Occipital lobe (tissue), 1 donor: ENCODE measurements at regions not wholly inside any gene's neighbourhood (a gene's known extent, or its start where the extent isn't known, plus 50 kb on each side); places are given as distances from the start of the nearest gene placed in this dataset.

Experiments
- DNase-seq: peaks from one replicate; lab custom pipeline; 2025; lab: John Stamatoyannopoulos, UW

DNA sequence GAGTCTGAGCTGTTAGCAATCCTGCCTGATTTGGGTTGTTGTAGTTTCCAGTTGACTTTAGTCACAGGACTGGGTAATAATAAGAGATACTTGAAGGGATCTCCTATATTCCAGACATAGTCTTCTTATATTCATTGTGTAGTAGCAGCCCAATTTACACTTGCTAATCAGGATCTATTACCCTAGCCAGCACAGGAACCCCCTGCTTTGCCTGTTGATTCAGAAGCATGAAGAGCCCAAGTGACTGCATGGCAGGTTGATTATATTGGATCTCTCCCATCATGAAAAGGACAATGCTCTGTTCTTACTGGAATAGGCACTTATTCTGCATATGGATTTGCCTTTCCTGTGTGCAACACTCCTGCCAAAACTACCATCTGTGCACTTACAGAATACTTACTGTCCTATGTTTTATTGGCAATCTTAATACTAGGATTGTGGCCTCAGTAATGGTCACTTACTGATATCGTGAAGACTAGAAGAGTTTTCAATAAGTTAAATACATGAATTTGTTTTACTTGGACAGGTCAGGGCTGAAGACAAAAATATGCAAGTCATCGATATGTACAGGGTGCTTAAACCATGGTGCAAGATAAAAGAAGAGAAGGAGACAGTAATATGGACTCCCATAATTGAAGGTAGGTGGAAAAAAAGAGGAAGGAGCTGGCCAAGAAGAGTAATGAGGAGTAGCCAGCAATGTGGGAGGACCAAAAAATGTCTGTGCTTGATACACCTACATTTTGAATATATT, 304.1 kb downstream of the MCTP2 start:
- DNase-seq: no peak

DNA sequence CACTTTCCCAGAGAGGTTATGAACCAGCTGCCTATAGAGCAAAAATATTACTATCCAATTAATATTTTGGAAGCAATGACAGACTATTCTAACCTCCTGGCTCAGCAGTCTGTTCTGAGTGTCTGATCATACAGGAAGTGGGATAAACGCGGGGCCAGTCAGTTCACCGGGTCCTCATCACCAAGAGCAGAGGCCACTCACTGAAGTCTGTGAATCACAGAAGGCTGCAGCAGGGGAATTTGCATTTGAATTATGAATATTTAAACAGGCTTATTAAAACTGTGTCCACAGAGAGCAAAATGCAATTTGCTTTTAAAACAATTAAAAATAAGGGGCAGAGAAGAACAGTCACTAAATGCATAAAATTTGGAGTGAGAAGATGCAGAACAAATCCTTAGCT, 305.2 kb downstream of the MCTP2 start:
- DNase-seq: no peak

DNA sequence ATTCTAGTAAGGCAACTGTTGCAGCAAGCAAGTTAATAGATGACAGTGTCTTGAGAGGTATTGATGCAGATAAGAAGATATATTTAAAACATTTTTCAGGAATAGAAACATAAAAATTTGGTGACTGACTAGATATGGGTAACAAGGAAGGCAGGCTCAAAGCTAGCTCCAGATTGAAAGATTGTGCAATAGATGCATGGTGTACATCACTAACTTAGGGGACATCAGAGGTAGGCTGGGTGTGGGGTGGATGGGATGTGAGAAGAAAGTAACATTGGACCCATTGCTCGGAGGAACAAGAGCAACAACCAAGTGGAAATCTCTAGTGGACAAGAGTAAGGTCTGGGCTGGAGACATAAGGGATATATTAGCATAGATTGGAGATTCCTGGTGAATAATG, 306.9 kb downstream of the MCTP2 start:
- no peak for DNase-seq

DNA sequence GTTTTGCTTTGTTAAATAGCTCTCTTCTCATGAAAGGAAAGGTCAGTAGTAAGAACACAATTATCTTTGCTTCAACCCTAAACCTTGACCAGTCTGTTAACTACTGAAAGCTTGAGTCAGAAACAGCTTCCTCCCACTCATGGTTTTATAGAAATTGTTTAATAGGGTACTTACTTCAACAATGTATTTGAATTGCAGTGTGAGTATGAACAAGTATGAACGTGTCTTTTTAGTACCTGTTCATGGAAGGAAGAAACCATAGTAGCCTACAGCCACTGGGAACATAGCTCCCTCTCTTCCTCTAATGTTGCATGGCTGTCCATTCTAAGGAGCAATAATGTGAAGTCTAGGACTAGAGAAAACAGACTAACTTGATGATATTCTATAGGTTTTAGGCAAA, 311.0 kb downstream of the MCTP2 start:
- DNase-seq: no peak

DNA sequence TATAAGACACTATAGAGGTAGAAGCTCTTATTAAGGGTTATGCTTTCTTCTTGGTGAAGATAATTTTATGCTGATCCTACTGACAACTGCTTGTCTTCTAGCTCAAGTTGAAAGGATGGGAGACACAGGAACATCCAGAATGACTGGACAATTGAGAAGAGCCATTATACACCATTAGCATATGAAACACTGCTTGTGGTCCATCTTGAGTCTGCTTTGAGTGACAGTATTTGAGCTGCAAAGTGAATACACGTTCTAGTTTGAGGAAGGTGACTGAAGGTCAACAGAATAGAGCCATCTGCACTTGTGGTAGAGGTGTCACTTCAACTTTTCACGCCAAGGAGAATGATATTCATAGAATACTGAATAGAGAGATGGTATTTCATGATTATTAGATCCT, 315.4 kb downstream of the MCTP2 start:
- DNase-seq: no peak

DNA sequence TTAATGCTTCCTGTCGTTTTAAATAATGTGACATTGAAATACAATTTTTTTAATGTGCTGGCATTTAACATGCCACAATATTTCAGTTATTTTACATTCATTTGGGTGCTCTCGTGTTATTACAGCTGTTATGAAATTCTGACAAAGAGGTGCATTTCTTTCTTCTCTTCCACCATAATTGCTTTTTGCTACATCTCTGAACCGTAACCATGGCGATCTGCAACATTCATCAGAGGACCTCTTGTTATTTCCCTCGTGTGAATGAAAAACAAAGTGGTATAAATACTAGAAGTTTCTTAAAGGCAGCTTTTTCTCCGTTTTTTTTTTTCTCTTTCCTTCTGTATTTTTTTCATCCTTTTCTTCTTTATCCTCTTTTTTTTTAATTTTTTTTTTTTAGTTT, 316.4 kb downstream of the MCTP2 start:
- DNase-seq: no peak

DNA sequence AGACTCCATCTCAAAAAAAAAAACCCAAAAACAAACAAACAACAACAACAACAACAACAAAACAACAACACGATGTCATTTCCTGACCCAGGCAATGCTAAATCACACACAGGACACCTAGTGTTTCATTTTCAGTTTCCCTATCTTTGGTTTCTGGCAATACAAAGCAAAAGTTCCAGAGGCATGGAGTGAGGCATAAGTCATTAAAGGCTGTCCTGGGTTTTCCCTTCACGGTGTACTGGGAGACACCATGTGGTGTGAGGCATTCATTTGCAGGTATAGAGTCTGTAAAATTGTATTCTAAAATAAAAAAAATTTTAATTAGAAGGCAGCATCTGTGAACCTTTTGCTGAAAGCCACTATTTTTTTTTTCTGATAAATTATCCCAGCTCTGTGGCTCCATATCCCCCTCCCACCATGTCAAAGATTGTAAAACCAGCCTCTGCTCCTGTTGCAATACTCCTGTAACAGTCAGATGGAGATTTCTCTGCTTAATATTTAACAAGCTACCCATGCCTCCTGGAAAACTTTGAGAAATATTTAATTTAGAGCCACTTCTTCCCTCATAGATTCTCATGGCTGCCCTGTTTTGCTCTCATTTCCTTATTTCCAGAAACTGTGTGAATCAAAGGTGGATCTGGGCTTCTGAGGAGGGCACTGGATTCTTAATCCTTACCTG, 324.6 kb downstream of the MCTP2 start:
- DNase-seq: no peak

DNA sequence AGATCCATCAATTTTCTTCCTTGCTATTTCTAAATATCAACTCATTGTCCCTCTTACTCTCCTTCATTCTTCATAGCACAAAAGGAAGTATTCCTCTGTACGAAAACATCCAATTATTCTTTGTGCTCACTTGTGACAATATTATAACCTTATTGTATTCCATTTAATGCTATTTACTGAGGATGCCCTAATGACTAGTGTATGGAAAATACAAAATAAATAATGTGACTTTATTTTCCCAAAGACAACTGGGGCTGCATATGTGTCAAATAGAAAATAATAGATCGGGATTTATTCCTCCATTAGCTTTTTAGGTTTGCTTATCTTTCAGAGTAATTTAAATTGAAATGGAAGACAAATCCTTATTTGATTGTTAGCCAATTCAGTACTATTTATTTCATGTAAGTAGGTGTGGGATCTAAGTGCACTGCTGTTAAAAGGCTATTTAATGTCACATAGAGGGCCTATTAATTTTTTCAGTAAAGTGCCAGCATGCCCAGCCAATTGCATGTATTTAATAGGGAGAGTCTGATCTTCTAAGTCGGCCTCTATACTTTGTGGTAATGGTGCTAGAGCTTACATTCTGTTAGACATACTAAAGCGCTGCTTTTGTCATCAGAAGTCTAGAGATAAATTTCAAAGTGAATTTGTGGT, 329.8 kb downstream of the MCTP2 start:
- no peak for DNase-seq

DNA sequence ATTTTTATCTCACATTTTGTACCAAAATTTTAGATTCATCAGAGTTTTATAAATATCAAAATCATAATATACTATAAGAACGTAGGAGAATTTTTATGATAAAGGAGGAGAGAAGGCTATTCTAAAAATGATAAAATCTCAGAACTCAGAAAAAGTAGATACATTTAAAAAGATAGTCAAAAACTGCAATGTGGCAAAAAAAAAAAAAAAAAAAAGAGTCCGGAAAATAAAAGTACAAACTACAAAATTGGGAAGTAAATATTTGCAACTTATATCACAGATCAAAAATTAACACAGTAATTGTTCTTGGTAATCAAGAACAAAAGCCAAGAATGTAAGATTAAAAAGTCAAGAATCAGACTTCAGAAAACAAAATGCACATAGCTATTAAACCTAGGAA, 332.1 kb downstream of the MCTP2 start:
- DNase-seq: no peak

DNA sequence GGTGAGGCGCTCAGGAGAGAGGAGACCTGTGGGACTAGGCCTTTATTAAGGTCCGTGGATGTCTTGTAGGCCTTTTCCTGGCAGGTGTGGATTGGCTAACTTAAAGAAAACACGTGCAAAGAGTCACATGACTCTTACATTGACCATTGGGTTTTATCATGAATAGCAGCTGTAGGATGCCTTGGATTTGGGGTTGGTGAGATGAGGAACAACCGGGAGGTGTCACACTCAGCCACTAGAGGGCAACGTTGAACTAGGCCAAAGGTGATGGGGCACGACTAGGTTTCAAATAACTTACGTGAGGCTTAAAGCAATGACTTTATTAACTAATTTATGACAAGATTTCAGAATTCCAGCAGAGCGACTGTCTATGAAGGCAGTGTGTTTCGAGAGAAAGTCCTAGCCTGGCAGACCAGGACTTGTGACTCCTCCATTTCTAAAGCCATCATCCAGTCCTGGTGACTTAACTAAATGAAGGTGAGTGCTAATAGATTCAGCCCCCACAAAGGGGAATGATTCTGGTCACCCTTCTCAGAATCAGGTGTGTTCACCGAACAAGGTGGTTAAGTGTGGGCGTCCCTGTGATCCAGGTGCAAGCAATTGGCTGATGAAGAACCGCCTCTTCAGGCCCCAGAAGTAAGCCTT, 345.6 kb downstream of the MCTP2 start:
- no peak for DNase-seq

DNA sequence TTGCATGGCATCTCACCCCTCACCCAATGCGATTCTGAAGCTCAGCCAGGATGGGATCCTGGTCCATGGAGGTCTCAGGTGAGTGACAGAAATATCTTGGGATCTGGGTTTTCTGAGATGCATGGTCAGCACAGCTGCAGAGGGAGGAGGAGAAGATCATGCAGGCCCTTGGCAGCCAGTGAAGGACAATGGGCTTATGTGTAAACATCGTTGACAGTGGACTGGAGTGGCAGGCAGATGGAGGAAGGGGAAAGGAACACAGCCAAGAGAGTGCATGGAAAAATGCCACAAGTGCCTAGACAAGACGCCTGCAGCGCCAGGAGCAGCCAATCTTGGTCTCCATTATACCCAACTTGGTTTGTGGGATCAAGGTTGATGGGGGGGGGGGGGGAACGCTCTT, 347.9 kb downstream of the MCTP2 start:
- DNase-seq: no peak

DNA sequence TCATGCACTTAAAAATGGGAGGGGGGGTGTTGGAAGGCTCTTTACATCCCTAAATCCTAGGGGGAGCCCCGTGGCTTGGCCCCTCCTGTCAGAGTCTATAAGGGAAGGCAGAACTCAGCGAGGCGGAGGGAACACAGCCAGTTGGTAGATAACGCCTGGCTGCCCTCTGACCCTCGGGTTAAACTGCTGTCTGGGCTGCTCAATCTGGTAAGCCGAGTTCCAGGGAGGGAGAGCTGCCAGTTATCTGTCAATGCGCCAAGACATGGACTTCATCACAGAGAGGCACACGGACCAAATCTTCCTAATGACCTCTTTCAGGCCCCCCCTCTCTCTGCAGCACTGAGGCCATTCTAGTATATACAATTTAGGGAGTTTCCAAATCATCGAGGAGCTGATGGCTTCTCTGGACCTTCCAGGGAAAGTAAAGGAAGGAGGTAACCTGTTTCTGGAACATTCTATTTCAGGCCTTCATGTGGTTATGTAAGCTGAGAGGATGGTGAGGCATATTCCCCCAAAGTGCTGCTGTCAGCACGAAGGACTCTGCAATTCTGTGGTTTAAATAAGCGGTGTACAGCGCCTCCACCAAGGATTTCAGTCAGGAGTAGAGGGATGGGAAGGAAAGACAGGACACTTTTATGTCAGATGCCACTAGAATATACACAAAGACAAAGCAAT, 349.0 kb downstream of the MCTP2 start:
- no peak for DNase-seq

DNA sequence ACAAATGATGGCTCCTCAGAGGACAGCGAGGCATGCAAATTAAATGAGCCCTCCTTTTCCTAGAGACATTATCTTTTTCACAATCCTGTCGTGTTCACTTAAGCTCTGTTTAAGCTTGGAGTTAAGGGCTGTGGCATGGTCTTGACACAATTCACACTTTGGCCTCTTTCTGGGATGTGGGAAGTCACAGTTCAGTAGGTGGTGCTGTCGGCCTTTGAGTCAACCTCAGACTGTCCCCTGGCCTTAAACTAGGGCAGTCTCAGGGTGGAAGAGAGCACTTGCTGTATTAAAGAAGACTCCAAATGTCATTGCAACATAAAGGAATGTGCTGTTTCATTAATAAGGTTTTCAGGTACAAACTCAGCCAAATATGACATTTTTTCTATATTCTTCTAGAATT, 351.0 kb downstream of the MCTP2 start:
- no peak for DNase-seq

DNA sequence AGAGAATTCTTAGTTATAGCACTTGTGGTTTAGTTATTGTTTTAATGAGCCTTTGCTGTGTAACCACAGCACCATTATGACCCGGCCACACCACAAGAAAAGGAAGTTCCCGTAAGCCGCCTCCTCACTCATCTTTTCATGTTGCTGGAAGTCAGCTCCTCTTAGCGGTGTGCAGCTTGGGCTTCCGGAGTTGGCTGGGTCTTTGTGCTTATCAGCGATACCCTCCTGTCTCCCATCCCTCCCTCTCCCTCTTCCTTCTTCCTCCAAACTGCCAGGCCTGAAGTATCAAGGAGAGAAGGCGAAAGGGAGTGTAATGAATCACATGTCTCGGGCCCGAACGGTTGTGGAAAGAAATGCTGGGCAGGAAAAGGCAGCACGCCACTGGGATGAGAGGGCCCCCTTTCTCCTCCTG, 353.5 kb downstream of the MCTP2 start:
- no peak for DNase-seq

DNA sequence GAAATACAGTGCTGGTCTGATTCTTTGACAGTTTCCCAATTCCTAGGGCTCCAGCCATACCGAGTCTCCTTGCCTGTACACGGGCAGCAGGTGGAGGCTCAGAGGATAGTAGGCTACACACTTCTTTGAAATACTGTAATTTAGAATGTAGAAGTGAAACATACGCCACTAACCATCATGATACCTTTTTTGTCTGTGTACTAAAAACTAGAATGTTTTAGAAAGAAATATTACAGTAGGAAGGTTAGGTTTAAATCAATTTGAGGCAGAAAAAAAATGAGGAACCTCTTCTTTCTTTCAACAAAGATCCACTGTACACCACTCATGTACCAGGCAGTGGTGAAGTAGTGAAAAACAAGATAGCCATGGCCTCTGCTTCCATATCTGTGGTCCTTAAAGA, 354.7 kb downstream of the MCTP2 start:
- no peak for DNase-seq

DNA sequence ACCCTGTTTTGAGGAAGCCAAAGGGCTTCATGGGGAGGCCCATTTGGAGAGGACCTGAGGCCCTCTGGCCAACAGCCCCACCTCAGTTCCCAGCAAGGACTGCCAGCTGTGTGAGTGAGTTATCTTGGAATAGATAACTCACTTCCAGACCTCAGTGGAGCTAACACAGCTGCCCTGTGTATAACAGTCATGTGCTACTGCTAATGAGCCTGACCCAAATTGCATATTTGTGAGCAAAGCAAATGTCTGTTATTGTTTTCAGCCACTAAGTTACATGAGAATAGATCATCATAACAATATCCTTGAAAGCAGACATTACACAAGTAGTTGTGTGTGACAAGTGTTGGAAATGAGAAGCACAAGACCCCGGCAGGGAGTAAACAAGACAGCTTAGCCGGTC, 355.8 kb downstream of the MCTP2 start:
- no peak for DNase-seq

DNA sequence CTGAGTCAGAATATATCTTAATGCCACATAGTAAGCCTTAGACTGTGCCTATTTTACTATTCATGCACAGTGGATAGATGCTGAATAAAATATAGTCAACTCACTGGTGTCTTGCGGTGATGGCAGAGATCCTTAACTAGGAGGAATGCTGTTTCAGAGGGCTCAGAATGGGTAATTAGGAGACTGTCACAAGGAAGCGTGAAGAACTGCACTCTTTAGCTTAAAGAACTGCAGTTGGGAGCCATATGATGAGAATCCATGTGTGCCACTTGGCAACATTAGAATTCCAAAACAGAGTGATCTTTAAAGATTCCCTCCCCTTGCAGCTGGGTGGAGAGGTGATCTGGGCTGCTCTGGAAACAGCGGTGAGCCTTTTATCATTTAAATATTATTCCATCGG, 357.6 kb downstream of the MCTP2 start:
- no peak for DNase-seq

DNA sequence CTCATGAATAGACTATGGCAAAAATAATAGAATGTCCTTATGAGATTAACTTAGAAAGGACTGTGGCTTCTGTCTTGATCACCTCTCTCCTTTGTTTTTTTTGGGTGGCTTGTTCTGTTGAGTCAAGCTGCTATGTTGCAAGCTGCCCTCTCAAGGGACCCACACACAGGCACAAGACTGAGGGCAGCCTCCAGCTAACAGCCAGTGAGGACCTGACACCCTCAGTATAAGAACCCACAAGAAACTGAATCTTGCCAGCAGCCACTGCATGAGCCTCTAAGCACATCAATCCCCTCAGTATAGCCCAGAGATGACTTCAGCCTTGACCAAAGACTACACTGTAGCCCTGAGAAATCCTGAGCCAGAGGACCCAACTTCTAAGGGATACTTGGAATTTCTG, 361.1 kb downstream of the MCTP2 start:
- DNase-seq: no peak

DNA sequence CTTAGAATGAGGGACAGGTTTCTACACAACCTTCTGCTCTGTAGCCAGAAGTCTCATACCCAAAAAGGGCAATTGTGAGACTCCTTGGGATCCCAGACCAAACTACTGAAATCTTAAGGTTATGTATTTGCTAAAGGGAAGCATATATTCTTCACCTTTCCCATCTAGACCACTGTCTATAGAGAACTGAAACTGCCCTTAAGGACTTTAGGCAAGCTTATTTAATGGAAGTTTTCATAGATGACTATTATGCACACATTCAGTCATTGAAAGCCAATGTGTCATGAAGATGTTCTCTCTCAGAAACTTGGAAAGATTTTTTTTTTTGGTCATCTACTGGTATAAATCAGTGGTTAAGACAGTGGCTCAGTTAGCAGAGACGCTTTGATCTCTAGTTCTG, 365.3 kb downstream of the MCTP2 start:
- no peak for DNase-seq

DNA sequence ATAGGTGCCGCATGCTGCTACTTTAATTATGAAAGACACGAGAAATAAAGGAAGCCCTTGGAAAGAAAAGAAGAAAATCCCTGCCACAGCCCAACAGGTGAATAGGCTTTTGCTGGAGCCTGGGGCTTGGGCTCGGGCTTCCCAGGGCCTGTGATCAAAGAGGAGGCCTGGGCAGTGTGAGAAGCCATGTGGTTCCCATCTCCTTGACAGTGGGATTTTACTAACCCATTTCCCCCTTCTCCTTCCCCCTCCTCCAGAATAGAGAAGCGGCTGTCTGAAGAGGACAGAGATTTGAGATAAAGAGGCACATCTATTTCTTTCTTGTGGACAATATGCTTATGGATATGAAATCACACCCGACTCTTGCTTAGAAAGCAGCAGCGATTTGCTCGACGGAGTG, 369.1 kb downstream of the MCTP2 start:
- DNase-seq: no peak

DNA sequence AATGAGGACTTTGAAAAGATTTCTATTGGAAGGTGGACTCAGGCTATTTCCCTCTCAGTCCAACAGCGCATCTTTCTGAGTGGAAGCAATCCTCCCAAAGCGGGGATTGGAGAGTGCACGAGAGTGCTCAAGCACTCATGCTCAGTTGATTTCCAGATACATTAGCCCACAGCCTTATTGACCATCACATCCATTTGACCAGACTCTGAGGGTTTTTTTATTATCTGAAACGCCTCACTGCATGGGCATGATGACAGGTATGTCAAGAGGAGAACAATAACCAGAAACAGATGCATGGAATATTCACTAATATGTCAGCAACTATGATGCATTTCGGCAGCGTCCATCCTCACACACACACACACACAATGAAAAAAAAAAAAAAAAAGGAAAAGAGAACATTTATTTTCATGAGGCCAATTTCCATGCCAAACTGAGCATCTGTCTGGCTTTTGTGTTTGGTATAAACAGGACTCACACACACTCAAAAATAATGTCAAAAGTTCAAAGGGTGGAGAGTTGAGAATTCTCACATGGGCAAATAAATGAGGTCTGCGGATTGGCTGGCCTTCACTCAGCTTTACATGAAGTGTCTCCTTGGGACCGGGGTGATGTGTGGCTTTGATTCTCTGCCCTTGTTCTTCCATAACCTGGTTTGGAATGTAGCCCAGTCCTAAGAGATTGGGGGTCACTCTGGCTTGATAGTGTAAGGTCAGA, 371.6 kb downstream of the MCTP2 start:
- DNase-seq: no peak
